Endodermal cell (in vitro differentiated cells): ENCODE measurements at regions not wholly inside any gene's neighbourhood (a gene's known extent, or its start where the extent isn't known, plus 50 kb on each side); places are given as distances from the start of the nearest gene placed in this dataset.

Experiments
- DNase-seq: peaks from one replicate; pipeline ENCODE4 v3.0.0-alpha.2; 2017
- H3K27ac ChIP-seq: 2 replicates; pipeline ENCODE4 v1.5.1; 2013; ENCODE audit warnings: mild to moderate bottlenecking, low read depth, low read length, moderate library complexity
- H3K27me3 ChIP-seq: 2 replicates; pipeline ENCODE4 v1.6.1; 2013; ENCODE audit warnings: mild to moderate bottlenecking, low read length, moderate library complexity; ENCODE audit not compliant: insufficient read depth, control insufficient read depth, poor library complexity, severe bottlenecking
- H3K36me3 ChIP-seq: 2 replicates; pipeline ENCODE4 v1.7.0; 2013; ENCODE audit warnings: mild to moderate bottlenecking, low read length, moderate library complexity; ENCODE audit not compliant: control insufficient read depth, insufficient read depth
- H3K4me1 ChIP-seq: one replicate; pipeline ENCODE4 v1.7.0; 2013; ENCODE audit warnings: low read length; ENCODE audit not compliant: control insufficient read depth, insufficient read depth
- H3K4me3 ChIP-seq: 2 replicates; pipeline ENCODE4 v1.5.1; 2013; ENCODE audit warnings: mild to moderate bottlenecking, low read length, moderate library complexity
- H3K9ac ChIP-seq: 2 replicates; pipeline ENCODE4 v1.6.1; 2013; ENCODE audit warnings: mild to moderate bottlenecking, low read length, moderate library complexity; ENCODE audit not compliant: poor library complexity, severe bottlenecking; ENCODE audit errors: extremely low read depth
- H3K9me3 ChIP-seq: 2 replicates; pipeline ENCODE4 v1.6.1; 2013; ENCODE audit warnings: mild to moderate bottlenecking, low read length, moderate library complexity; ENCODE audit not compliant: control insufficient read depth
- H3K27ac Mint-ChIP-seq: 2 replicates; pipeline ENCODE4 v1.8.0; 2020; ENCODE audit warnings: mixed read lengths
- H3K27me3 Mint-ChIP-seq: 2 replicates; pipeline ENCODE4 v1.8.0; 2021; ENCODE audit warnings: mild to moderate bottlenecking, mixed read lengths; ENCODE audit not compliant: insufficient read depth
- H3K36me3 Mint-ChIP-seq: 2 replicates; pipeline ENCODE4 v1.8.0; 2020; ENCODE audit warnings: low read depth, mixed read lengths
- H3K4me1 Mint-ChIP-seq: 2 replicates; pipeline ENCODE4 v1.8.0; 2020; ENCODE audit warnings: mixed read lengths
- H3K4me3 Mint-ChIP-seq: 2 replicates; pipeline ENCODE4 v1.8.0; 2020; ENCODE audit warnings: mild to moderate bottlenecking, moderate library complexity, mixed read lengths
- H3K9me3 Mint-ChIP-seq: 2 replicates; pipeline ENCODE4 v1.8.0; 2020; ENCODE audit warnings: mild to moderate bottlenecking, mixed read lengths
- WGBS, 2 experiments: methylation state at CpG; one replicate each; pipeline versions ENCODE4 v1.1.5 to v1.1.7; 2013; ENCODE audit warnings: missing lambda C conversion rate in 2 of 2, mixed read lengths in 1 of 2; ENCODE audit not compliant: insufficient coverage in 1 of 2, insufficient read length in 1 of 2; 5-methylcytosine and 5-hydroxymethylcytosine counted together
- TF ChIP-seq, protein P1 (sequence below): fragments of 200-600 bp; sonication (generic); conservative IDR thresholded peaks from 2 replicates; pipeline ENCODE4 v1.5.0; 2021; ENCODE audit warnings: antibody characterized with exemption, mild to moderate bottlenecking

DNA sequence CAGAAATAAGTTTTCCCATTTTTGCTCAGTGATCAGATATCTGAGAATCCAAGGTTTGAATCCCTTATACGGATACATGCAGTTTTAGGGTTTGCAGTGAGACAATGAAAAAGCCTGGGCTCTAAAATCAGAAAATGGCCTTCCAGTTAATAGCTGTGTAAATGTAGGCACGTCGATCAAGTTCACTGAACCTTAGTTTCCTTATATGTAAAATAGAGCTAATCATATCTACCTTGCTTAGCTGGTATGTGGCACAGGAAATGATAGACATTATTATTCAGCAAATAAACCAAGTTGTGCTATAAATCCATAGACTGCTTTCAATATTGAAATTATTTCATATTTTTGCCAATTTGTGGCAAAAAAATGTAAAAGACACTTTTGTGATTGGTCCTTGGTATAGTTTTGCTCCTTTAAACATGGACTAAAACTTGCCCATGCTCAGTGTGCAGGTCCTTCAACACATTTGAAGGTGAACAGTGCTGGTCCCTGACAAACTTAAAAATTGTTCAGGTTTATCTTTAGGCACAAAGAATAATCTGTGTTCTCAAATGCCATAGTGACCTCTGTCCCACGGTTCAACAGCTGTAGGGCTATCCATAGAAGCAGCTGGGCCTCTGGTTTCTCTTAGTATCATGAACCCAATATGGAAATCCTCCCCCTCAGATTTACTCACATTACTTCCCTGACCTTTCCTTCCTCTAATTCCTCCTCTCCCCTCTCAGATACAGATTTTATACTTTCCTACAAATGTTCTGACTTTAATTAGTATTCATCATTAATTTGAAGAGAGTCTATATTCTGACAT lies 51.0 kb downstream of the CCDC54 start:
- Histone ChIP-seq H3K27me3 (peaks cover 8% of the 10 kb centered on the region), H3K9me3 (no peaks in the 10 kb centered on the region), H3K4me1 (peaks cover 10% of the 10 kb centered on the region), H3K9ac (no peak overlapping the region), H3K27ac (no peak overlapping the region), H3K4me3 (no peak overlapping the region), H3K36me3 (no peaks in the 10 kb centered on the region)
- Mint-ChIP-seq H3K27me3 (peaks cover 11% of the 10 kb centered on the region), H3K9me3 (no peaks in the 10 kb centered on the region), H3K4me3 (no peak overlapping the region), H3K4me1 (peaks cover 10% of the 10 kb centered on the region), H3K27ac (no peak overlapping the region), H3K36me3 (no peaks in the 10 kb centered on the region)
- WGBS, 2 experiments: 68 to 88% methylated on average over 2 to 4 of the region's 4 CpGs
- TF ChIP-seq, protein P1, sequence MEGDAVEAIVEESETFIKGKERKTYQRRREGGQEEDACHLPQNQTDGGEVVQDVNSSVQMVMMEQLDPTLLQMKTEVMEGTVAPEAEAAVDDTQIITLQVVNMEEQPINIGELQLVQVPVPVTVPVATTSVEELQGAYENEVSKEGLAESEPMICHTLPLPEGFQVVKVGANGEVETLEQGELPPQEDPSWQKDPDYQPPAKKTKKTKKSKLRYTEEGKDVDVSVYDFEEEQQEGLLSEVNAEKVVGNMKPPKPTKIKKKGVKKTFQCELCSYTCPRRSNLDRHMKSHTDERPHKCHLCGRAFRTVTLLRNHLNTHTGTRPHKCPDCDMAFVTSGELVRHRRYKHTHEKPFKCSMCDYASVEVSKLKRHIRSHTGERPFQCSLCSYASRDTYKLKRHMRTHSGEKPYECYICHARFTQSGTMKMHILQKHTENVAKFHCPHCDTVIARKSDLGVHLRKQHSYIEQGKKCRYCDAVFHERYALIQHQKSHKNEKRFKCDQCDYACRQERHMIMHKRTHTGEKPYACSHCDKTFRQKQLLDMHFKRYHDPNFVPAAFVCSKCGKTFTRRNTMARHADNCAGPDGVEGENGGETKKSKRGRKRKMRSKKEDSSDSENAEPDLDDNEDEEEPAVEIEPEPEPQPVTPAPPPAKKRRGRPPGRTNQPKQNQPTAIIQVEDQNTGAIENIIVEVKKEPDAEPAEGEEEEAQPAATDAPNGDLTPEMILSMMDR: no peak
- DNase-seq: no peak

GRCh38 chr3:107429320-107430181 lies 52.3 kb downstream of the CCDC54 start:
- Mint-ChIP-seq H3K9me3 (no peaks in the 10 kb centered on the region), H3K27me3 (peaks cover 11% of the 10 kb centered on the region), H3K36me3 (no peaks in the 10 kb centered on the region), H3K4me3 (peak overlapping the region; percentile 73), H3K4me1 (peaks cover 10% of the 10 kb centered on the region), H3K27ac (no peak overlapping the region)
- Histone ChIP-seq H3K27me3 (peaks cover 8% of the 10 kb centered on the region), H3K36me3 (no peaks in the 10 kb centered on the region), H3K27ac (no peak overlapping the region), H3K4me3 (peak overlapping the region; percentile 87), H3K9ac (peak overlapping the region; percentile 48), H3K4me1 (peaks cover 15% of the 10 kb centered on the region), H3K9me3 (no peaks in the 10 kb centered on the region)
- DNase-seq: peak; percentile 92
- TF ChIP-seq, protein P1: peak; percentile 92
- WGBS, 2 experiments: 6 to 13% methylated on average over 26 to 37 of the region's 37 CpGs

- no peaks in the 10 kb centered on the region for H3K36me3 Mint-ChIP-seq
- TF ChIP-seq, protein P1: no peak
- Histone ChIP-seq H3K27me3 (peaks cover 8% of the 10 kb centered on the region), H3K4me3 (peak overlapping the region; percentile 87), H3K9ac (peak overlapping the region; percentile 44), H3K27ac (no peak overlapping the region), H3K9me3 (no peaks in the 10 kb centered on the region), H3K36me3 (no peaks in the 10 kb centered on the region), H3K4me1 (peaks cover 15% of the 10 kb centered on the region)
- DNase-seq: peak; percentile 68
- no peak overlapping the region for H3K27ac Mint-ChIP-seq
- H3K4me3 Mint-ChIP-seq: peak overlapping the region; percentile 73
- WGBS, 2 experiments: 40 to 66% methylated on average over 8 to 20 of the region's 23 CpGs
- peaks cover 10% of the 10 kb centered on the region for H3K4me1 Mint-ChIP-seq
- H3K9me3 Mint-ChIP-seq: no peaks in the 10 kb centered on the region
- H3K27me3 Mint-ChIP-seq: peaks cover 11% of the 10 kb centered on the region
These were observed 53.2 kb downstream of the CCDC54 start for GRCh38 chr3:107430214-107430995.
